ENCODE measurements at regions not wholly inside any gene's neighbourhood (a gene's known extent, or its start where the extent isn't known, plus 50 kb on each side); places are given as distances from the start of the nearest gene placed in this dataset.

GRCh38 chr14:95466506-95466905, 49.9 kb downstream of the SYNE3 start:
- Histone ChIP-seq H3K4me3 (no peak overlapping the region), H3K9me3 (no peaks in the 10 kb centered on the region), H3K36me3 (peaks cover 39% of the 10 kb centered on the region), H3K27me3 (ENCODE audit: low read depth) (no peaks in the 10 kb centered on the region), H3K27ac (no peak overlapping the region), H3K4me1 (peaks cover 13% of the 10 kb centered on the region)
- intact Hi-C loops (cut with DNase I) = no loop called here
- ATAC-seq (no peak), DNase-seq (no peak)
- no peak for TF ChIP-seq CTCF (IDR thresholded peaks at IDR 0.05)

GRCh38 chr14:95465936-95466335, 50.5 kb downstream of the SYNE3 start:
- peaks cover 18% of the 10 kb centered on the region for H3K4me1 ChIP-seq
- H3K9me3 ChIP-seq = no peaks in the 10 kb centered on the region
- no peak for TF ChIP-seq CTCF (IDR thresholded peaks at IDR 0.05)
- ATAC-seq (no peak), DNase-seq (no peak)
- intact Hi-C loops (cut with DNase I) = no loop called here
- H3K4me3 ChIP-seq = no peak overlapping the region
- H3K27ac ChIP-seq = no peak overlapping the region
- H3K27me3 ChIP-seq (ENCODE audit: low read depth) = no peaks in the 10 kb centered on the region
- H3K36me3 ChIP-seq = peaks cover 40% of the 10 kb centered on the region

- intact Hi-C loops (cut with DNase I) = no loop called here
- no peak for TF ChIP-seq CTCF (IDR thresholded peaks at IDR 0.05)
Measured at GRCh38 chr14:95465358-95465757, 51.1 kb downstream of the SYNE3 start.

GRCh38 chr14:95464514-95464913, 51.9 kb downstream of the SYNE3 start:
- DNase-seq (no peak), ATAC-seq (no peak)
- Histone ChIP-seq H3K9me3 (no peaks in the 10 kb centered on the region), H3K4me1 (peaks cover 24% of the 10 kb centered on the region), H3K27me3 (ENCODE audit: low read depth) (no peaks in the 10 kb centered on the region), H3K4me3 (no peak overlapping the region), H3K36me3 (peaks cover 33% of the 10 kb centered on the region), H3K27ac (no peak overlapping the region)
- TF ChIP-seq CTCF (IDR thresholded peaks at IDR 0.05) = no peak
- intact Hi-C loops (cut with DNase I) = no loop called here

More at GRCh38 chr14:95465358-95465757, 51.1 kb downstream of the SYNE3 start:
- Histone ChIP-seq H3K27me3 (ENCODE audit: low read depth) (no peaks in the 10 kb centered on the region), H3K4me3 (no peak overlapping the region), H3K36me3 (peaks cover 40% of the 10 kb centered on the region), H3K4me1 (peaks cover 24% of the 10 kb centered on the region), H3K27ac (no peak overlapping the region), H3K9me3 (no peaks in the 10 kb centered on the region)
- ATAC-seq (no peak), DNase-seq (no peak)

GRCh38 chr14:95464103-95464502, 52.3 kb downstream of the SYNE3 start:
- Histone ChIP-seq H3K27me3 (ENCODE audit: low read depth) (no peaks in the 10 kb centered on the region), H3K4me1 (peaks cover 25% of the 10 kb centered on the region), H3K36me3 (peaks cover 33% of the 10 kb centered on the region), H3K9me3 (no peaks in the 10 kb centered on the region), H3K27ac (peak overlapping the region; percentile 41), H3K4me3 (no peak overlapping the region)
- DNase-seq (no peak), ATAC-seq (no peak)
- TF ChIP-seq CTCF (IDR thresholded peaks at IDR 0.05) = no peak
- intact Hi-C loops (cut with DNase I) = no loop called here

Measured in lower lobe of right lung (tissue), 2 donors.